ENCODE measurements at regions not wholly inside any gene's neighbourhood (a gene's known extent, or its start where the extent isn't known, plus 50 kb on each side); places are given as distances from the start of the nearest gene placed in this dataset.

DNA sequence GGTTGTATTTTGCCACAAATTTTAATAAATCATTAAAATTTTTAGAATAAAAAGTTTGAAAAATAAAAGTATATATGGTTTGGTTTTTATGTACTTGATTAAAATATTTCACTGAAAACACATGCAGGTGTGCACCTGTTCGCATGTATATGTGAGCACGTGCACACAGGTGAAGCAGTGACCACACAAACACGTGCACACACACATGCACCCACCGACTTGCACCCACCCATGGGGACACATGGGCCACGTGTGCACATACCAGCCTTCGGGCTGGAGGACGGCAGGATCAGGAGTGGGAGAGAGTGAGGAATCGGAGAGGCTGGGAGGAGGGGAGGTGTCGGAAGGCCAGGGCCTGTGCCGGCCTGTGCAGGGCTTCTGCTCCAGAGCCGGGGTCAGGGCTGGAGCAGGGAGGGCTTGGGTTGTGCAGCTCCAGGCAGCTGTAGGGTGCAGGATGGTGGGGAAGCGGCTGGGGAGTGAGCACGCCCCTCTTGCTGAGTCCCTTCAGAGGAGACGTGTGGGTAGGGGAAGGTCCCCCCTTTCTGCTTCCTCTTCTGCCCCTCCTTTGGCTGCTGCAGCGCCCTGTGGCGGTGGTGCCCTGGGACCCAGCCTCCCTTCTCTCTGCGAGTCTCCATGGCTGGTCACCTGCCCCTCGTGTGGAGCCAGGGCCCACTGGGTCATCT lies 106.9 kb upstream of the HDAC4 start:
- TF ChIP-seq, protein P1, sequence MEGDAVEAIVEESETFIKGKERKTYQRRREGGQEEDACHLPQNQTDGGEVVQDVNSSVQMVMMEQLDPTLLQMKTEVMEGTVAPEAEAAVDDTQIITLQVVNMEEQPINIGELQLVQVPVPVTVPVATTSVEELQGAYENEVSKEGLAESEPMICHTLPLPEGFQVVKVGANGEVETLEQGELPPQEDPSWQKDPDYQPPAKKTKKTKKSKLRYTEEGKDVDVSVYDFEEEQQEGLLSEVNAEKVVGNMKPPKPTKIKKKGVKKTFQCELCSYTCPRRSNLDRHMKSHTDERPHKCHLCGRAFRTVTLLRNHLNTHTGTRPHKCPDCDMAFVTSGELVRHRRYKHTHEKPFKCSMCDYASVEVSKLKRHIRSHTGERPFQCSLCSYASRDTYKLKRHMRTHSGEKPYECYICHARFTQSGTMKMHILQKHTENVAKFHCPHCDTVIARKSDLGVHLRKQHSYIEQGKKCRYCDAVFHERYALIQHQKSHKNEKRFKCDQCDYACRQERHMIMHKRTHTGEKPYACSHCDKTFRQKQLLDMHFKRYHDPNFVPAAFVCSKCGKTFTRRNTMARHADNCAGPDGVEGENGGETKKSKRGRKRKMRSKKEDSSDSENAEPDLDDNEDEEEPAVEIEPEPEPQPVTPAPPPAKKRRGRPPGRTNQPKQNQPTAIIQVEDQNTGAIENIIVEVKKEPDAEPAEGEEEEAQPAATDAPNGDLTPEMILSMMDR (IDR thresholded peaks at IDR 0.05; ENCODE audit: low read length) = no peak
- TF ChIP-seq EZH2 (IDR thresholded peaks at IDR 0.05; ENCODE audit: borderline replicate concordance, low read length) = no peak

Data from OCI-LY1 (cell line).